ENCODE measurements at regions not wholly inside any gene's neighbourhood (a gene's known extent, or its start where the extent isn't known, plus 50 kb on each side); places are given as distances from the start of the nearest gene placed in this dataset.

GRCh38 chr3:6585360-6585759 is 275.6 kb upstream of the GRM7 start:
- TF ChIP-seq, protein P1, sequence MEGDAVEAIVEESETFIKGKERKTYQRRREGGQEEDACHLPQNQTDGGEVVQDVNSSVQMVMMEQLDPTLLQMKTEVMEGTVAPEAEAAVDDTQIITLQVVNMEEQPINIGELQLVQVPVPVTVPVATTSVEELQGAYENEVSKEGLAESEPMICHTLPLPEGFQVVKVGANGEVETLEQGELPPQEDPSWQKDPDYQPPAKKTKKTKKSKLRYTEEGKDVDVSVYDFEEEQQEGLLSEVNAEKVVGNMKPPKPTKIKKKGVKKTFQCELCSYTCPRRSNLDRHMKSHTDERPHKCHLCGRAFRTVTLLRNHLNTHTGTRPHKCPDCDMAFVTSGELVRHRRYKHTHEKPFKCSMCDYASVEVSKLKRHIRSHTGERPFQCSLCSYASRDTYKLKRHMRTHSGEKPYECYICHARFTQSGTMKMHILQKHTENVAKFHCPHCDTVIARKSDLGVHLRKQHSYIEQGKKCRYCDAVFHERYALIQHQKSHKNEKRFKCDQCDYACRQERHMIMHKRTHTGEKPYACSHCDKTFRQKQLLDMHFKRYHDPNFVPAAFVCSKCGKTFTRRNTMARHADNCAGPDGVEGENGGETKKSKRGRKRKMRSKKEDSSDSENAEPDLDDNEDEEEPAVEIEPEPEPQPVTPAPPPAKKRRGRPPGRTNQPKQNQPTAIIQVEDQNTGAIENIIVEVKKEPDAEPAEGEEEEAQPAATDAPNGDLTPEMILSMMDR (IDR thresholded peaks at IDR 0.05): no peak
- no peak for TF ChIP-seq POLR2A (IDR thresholded peaks at IDR 0.05)
